DMS79 treated with DMSO at 0.1 percent for 48 hours (cell line): ENCODE measurements at regions not wholly inside any gene's neighbourhood (a gene's known extent, or its start where the extent isn't known, plus 50 kb on each side); places are given as distances from the start of the nearest gene placed in this dataset.
"Not testable (repeated sequence)": the region's sequence is repeated elsewhere in the genome, so short reads cannot be mapped to it uniquely, and the experiment has no call there.

ENCODE experiments used
- DNase-seq: peaks from one replicate; lab custom pipeline; 2025; lab: John Stamatoyannopoulos, UW

DNA sequence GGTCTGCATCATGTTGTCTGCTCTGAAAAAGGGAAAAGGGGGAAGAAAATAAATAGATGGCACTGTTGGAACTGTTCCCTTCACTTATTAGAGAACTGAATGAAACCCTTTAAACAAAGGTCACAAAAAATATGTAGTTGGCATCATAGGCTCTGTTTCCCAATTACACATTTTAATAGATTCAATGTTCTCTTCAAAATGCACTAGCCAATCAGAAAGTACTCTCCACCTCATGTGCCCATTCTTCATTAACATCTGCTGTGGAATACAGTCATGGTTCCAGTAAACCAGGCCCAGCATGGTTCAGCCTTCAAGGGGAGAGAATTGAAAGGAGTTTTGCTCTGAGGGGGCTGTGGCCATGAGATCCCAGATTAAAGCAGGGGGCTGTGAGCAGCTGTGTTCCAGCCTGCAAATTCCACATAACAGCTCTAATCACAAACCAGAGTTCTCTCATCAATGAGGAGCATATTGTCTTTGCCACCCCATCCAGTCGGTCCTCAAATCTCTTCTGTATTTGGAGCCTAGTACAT is 165.9 kb upstream of the CREB1 start:
- no peak for DNase-seq

DNA sequence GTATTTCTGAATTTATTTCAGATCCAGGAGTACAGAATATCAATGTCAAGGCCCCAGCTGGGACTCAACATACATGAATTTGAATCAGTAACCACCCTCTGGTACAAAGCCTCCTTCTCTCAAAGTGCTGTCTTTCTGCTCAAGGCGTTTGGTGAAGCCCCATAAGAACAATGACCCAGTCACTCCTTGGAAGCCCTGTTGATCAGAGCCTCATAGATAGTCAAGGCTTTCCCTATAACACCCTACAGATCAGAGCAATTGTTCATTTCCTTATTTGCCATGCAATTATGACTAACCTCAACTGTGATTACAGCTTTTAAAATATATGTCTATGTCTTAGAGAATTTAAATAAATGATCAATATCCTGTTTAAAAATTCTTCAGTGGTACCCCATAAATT is 159.1 kb upstream of the CREB1 start:
- no peak for DNase-seq

DNA sequence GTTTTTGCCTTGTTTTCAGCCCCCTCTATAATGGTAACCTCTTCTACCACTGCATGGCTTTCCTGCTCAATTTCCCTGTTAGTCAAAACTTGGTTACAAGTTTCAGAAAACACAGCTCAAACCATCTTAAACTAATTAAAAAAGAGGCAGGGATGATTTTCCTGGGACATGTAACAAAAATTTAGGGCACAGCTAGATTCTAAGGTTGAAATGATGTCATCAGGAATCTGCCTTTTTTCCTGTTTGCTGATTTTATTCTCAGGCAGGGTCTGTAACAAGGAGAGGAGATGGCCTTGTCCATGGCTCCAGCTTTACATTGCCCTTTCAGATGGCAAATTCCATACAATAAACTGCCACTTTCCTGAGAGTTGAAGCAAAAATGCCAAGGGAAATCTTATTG is 157.9 kb upstream of the CREB1 start:
- DNase-seq = no peak

DNA sequence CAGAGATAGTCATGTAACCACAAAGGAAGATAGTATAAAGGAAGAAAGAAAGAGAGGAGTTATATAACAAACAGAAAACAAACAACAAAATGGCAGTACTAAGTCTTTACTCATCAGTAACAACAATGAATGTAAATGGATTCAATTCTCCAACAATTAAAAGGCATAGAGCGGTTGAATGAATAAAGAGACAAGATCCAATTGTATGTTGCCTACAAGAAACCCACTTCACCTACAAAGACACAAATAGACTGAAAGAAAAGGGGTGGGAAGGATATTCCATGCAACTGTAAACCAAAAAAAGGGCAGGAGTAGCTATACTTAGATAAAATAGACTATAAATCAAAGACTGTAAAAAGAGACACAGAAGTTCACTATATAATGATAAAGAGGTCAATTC is 157.3 kb upstream of the CREB1 start:
- no peak for DNase-seq

DNA sequence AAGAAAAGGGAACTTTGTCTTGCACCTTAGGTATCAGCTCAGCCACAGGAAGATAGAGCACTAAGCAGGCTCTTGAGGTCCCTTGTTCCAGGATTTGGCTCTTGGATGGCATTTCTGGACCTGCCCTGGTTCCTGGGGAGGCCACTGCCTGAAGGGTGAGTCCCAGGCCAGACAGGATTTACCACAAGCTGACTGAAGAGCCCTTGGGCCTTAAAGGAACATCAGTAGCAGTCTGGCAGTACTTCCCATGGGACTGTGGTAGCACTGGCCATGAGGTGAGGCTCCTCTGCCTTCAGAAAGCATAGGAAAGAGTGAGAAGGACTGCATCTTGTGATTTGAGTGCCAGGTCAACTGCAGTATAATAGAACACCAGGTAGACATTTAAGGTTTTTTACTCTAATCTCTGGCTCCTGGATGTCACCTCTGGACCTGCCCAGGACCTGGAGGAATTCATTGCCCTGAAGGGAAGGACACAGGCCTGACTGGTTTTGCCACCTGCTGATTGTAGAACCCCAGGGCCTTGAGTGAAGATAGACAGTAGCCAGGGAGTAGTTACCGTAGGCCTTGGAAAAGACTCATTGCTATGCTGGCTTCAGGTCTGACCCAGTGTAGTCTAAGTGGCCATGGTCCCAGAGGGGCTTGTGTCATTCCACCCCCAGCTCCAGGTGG is 154.4 kb upstream of the CREB1 start:
- DNase-seq = no peak

DNA sequence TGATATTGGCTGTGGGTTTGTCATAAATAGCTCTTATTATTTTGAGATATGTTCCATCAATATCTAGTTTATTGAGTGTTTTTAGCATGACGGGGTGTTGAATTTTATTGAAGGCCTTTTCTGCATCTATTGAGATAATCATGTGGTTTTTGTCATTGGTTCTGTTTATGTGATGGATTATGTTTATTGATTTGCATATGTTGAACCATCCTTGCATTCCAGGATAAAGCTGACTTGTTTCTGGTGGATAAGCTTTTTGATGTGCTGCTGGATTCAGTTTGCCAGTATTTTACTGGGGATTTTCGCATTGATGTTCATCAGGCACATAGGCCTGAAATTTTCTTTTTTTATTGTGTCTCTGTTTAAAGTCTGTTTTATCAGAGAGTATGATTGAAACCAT is 151.1 kb upstream of the CREB1 start:
- DNase-seq = not testable (repeated sequence)

DNA sequence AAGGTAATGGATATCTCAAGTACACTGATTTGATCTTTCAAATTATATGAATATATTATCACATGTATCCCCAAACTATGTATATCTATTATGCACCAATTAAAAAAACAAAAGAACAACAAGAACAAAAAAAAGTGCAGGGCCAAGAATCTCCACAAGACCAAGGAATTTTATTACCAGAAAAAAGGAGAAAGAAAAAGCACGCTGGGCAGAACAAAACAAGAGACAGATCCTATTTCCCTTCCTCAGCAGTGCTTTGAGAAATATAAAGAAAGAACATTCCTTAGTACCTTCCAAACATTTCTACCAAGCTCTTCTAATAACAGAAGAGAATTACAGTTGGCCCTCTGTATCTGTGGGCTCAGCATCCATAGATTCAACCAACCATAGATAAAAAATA is 144.7 kb upstream of the CREB1 start:
- DNase-seq = no peak

DNA sequence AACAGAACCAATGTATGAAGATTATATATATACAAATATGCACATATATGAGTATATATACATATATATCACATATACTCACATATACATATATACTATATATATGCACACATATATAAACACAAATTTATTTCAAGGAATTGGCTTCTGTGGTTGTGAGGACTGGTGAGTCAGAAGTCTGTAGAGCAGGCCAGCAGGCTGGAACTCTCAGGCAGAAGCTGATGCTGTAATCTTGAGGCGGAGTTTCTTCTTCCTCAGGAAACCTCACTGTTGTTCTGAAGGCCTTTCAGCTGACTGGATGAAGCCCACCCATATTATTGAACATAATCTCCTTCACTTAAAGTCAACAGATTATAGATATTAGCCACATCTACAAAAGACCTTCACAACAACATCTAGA is 143.9 kb upstream of the CREB1 start:
- DNase-seq = no peak

DNA sequence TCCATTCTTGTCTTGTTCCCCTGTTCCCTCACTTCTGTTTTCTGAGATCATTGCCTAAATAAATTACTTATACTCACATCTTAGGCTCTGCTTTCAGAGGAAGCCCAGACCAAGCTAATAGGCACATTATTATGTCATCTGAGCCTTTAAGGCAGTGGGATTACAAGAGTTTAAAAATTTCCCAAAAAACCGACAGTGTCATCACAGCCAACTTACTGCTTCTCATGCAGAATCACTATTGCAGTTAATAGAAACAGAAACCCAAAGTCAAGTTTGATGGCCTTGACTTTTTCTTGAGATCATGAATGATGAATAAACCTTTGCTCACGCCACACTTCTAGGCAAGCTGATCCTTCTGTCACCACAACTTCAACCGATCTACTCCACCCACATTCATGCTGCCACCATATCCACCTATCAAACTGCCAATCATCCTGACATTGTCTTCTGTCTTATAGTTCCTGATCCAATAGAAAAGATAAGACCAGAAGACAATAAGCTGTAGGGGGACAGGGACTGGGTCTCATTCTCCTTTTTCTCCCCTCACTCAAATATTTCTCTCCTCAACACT is 142.7 kb upstream of the CREB1 start:
- DNase-seq = no peak

DNA sequence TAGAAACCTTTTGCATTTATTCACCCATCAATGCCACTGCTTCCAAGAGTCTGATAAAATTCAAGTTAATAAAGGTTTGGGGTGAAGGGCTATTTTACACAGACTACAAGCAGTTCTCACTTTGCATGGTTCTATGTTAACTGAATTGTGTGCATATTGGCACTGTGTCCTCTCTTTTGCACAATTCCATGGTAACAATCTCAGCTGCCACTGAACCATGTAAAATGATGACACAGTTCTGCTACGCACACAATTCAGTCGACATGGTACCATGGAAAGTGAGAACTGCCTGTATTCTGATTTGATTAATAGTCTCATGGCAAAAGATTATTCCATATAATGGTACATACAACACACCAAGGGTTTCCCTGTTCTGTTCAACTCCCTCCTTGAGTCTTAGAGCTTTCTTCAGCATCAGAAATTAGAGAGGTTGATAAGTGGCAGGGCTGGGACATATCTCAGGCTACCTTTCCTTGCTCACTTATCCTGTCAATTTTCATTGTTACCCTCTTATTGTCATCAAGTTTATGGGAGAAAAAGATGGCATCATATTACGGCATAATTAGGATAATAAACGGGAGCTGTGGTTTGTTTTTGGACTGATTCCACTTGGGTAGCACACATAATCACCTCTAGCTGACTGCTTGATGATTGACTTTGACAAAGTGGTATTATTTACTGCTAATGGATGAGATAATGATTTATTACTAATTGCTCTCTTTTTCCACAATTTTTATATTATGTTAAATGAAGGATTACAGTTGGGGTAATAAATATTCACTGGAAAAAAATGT is 139.3 kb upstream of the CREB1 start:
- peak; percentile 91 for DNase-seq

DNA sequence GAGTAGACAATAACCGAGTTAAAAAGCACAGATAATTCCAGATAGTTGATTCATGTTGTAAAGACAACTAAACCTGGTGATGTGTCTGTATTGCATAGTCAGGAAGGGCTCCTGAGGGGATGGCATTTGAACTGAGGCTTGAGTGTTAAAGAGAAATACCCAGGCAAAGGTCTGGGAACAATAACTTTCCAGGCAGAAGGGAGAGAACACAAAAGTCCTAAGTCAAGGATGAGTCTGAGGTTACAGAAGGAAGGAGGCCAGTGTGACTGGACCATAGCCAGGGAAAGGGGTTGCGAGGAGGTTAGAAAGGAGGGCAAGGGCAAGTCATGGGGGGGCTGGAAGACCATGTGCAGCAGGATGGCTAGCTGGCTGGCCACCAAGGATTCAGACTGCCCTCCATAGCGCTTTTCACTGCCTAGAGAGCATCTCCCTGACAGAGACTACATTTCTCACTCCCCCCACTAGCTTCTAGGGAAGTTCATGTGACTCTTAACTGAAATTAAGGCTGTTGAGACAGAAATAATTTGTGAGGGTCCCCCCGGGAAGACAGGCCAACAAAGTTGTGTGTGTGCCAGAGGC is 135.5 kb upstream of the CREB1 start:
- no peak for DNase-seq

DNA sequence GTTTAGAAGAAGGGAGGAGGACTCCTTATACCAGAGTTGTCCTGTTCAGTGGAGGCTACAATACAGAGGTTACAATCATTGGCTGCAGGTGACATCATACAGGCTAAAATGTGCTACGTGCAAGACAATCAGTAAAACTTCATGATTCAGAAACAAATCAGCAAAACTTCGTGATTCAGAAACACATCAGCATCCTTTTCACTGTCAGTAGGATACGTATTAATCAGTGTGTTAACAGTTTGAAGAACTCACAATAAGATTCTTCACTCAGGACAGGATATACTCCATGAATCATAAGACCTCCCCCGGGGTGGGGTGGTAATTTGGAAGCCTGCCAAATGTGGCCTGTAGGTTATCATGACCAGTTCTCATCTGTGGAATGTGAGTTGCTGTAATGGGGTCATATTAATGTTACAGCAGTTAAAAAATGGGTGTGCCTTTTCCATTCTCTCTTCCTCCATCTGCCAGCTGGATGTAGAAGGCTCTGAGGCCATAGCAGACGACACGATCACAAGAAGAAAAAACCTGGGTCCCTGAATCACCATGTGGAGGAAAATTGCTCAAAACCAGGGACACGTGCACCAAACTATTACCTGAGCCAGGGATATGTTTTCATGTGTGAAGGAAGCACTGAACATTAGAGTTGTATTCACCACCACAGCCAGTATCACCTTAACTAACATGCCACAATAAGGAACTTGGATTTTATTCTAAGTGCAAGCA is 134.8 kb upstream of the CREB1 start:
- DNase-seq = no peak

DNA sequence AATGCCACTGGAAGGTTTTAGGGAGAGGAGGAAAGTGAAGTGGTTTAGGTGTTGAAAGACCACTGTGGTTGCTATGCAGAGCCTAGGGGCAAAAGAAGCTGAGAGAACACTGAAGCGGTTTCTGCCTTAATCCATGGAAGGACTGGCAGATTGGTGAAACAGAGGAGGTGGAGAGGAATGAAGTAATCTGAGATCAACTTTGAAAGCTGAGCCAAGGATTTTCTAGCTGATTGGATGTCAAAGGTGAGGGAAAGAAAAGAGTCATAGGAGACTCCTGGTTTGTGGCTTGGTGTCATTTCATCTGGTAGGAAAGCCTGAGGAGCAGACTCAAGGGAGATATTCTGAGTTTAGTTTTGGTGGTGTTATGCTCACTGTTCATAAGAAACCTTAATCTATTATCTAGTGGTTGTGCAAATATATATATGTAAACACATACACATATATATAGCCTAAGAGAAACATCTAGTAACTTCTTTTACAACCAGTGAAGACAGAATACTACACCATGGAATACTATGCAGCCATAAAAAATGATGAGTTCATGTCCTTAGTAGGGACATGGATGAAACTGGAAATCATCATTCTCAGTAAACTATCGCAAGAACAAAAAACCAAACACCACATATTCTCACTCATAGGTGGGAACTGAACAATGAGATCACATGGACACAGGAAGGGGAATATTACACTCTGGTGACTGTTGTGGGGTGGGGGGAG is 134.1 kb upstream of the CREB1 start:
- no peak for DNase-seq

DNA sequence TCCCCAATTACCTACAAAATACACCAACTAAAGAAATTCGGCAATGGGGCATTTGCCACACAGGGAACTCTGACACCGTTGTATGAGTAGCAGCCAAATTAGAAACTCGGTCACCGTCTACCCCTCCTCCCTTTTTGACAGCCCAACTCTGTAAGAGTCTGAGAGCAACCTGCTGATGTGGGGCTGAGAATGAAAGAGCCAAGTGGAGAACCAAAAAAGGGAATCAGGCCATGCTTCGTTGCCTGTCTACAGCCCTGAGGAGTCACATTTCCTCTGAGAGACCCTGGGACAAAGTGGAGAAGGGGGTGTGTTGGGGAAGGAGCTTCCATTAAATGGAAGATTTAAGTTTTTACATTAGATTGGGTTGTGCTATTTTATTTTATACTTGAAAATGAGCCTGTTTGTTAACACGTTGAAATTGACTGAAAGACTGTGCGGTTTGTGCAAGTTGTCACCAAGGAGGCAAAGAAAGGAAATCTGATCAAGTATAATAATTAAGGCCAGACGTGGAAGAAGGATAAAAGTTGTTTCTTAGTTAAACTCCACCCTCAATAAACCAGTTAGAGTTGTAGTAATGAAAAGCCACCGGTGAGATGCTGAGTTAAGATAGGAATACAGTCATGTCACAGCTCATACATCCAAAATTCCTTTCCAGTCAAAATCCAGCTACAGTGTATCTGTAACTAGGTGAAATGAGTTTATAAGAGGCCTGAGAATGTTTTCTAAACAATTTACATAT is 131.7 kb upstream of the CREB1 start:
- DNase-seq = peak; percentile 90

DNA sequence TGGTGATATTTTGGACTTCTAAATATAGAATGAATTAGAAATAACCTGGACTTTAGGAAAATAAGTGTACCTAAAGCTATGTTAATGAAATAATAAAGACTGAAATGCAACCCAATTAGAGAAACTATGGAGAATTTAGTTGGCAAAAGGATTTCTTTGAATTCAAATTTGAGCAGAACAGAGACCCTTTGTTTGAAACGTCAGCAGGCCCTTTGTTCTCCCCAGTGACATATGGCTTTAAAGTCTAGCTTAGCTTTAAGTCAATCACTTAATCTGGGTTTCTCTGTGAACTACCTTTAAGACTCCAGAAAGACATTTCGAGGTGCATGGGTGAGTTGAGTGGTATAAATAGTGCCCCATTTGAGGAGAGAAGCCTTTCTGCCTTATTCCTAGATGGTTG is 130.5 kb upstream of the CREB1 start:
- DNase-seq = no peak

DNA sequence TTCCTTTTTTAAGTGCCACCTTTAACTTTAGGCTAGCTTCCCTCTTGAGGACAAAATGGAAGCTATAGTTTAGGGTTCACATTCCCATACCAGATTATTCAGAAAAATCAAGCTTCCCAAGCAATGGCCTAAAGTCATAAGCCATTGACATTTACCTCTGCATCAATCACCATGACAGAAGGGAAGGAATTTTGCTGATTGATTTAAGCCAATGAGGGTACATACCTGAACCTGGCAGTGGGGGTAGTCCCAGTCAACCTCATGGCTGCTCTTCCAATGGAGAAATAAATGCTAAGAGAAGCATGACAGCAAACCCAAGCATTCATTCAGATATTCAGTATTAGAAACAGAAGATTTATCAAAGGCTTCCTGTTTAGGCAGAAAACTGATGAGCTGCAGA is 128.4 kb upstream of the CREB1 start:
- DNase-seq = no peak

DNA sequence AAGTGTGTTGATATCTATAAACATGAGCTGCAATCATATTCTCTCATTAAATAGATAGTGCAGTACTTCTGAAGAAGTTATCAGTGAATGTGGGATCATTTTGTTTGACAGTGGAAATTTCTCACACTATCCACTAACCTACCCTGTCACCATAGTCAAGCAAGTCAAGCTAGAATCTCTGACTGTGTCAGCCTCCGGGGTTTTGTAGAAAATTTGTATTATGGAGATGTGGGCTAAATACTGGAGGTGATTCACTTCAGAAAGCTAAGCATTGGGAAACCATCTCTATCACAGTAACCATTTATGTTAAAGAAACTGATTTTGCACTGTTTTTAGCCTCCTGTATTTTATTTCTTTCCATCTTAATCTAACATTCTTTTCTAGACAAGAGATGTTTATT is 126.6 kb upstream of the CREB1 start:
- DNase-seq = peak; percentile 51

DNA sequence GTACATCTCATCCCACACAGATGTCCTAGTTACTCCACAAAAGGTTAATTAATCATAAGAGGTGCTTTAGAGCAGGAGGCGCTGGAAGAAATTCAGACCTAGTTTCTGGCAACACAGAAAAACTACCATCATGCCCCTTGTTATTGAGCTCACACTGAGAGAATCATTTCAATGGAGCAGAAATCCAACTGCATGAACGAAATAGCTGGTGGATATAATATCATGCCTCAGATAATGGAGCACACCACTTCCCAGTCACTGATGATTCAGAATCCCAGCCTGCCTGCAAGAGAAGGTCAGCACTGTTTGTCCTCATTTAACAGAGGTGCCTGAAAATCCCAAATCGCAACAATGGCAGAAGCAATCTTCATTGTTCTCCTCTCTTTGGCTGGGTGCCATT is 125.8 kb upstream of the CREB1 start:
- peak; percentile 94 for DNase-seq

DNA sequence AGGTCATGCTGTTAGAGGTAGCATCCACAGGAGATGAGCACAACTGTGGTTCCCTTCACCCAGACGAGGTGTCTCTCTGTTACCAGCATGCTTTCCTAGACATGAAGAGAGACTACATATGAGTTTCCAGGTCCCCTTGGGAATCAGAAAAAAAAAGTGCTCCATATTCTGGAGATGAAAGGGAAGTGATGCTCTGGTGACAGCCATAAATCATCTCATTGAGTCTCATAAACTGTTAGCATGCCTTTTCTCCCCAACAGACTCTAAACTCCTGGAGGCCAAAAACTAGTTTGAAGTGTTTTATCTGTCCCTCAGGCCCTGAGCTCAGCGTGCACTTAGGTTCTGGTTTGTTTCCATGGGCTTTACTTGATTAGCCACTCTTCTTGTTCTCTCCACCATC is 124.6 kb upstream of the CREB1 start:
- peak; percentile 34 for DNase-seq

DNA sequence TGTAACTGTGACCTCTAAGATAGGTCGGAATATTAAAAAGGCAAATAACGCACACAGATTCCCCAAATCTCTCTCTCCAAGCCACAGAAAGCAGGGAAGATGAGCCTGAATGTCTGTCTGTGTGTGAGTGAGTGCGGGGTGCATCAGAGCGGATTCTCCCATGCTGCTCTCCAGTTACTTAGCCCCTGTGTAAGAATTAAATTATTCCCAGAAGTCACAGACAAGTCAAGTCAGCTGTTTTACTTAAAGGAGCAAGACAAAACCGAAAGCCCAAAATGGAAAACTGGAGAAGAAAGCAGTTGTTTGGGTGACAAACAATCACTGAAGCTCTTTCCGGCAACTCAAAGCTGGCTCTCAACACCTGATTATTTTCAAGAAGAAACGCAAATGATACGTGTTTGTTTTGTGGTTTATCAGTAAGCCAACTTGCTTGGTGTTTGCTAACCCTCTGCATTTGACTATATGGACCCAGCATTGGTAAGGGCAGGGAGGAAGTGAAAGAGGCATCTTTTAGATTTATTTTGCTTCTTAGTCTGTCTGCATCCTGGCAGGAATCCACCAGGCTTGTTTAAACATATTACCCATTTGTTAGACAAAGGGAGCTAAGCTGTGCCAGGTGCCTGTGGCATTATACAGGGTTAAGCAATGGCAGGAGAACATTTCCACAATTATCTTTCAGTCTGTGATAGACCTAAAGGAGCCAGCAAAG is 121.5 kb upstream of the CREB1 start:
- peak; percentile 97 for DNase-seq
